SK-N-SH (cell line): ENCODE measurements at regions not wholly inside any gene's neighbourhood (a gene's known extent, or its start where the extent isn't known, plus 50 kb on each side); places are given as distances from the start of the nearest gene placed in this dataset.

Experiments
- CTCF ChIA-PET: fragments of 300-600, 350-600 bp; formaldehyde crosslinking; extraction: SDS; loops from one replicate; lab custom pipeline; 2021; lab: Yijun Ruan, JAX
- POLR2A ChIA-PET: fragments of 350-600 bp; sonication (Branson Sonifier 250); formaldehyde crosslinking; extraction: SDS; loops from one replicate; lab custom pipeline; 2020; ENCODE audit warnings: antibody characterized with exemption, inconsistent platforms; lab: Yijun Ruan, JAX
- DNase-seq: peaks from one replicate; pipeline ENCODE4 v3.0.0; 2012
- H2AFZ ChIP-seq: fragments of 200-600 bp; sonication (generic); 2 replicates; pipeline ENCODE4 v1.8.1; 2016; ENCODE audit warnings: antibody characterized with exemption, mild to moderate bottlenecking, low read depth
- H3F3A ChIP-seq: fragments of 200-600 bp; sonication (generic); replicated peaks from 2 replicates; pipeline ENCODE3; 2016; ENCODE audit warnings: antibody characterized with exemption, mild to moderate bottlenecking; ENCODE audit not compliant: insufficient read depth
- H3K27ac ChIP-seq, 2 experiments: fragments of 200-500 bp in 1 of 2; fragments of 200-600 bp in 1 of 2; sonication (Bioruptor generic) in 1 of 2; sonication (generic), shearing (Covaris generic) in 1 of 2; 2 replicates each; pipeline versions ENCODE4 v1.5.1 to v1.6.1; 2014 to 2016; ENCODE audit warnings: low read depth in 2 of 2, inconsistent platforms in 1 of 2, low read length in 1 of 2, mild to moderate bottlenecking in 1 of 2, mixed read lengths in 1 of 2
- H3K27me3 ChIP-seq: fragments of 200-600 bp; sonication (generic), shearing (Covaris generic); 2 replicates; pipeline ENCODE4 v1.6.1; 2016; ENCODE audit warnings: mixed run types; ENCODE audit not compliant: insufficient read depth
- H3K36me3 ChIP-seq, 2 experiments: fragments of 200-500 bp in 1 of 2; fragments of 200-600 bp in 1 of 2; sonication (Bioruptor generic) in 1 of 2; sonication (generic) in 1 of 2; replicated peaks in 1 of 2; 2 replicates each; pipeline versions ENCODE3 to v1.5.1; 2014 to 2016; ENCODE audit warnings: low read length in 1 of 2, mild to moderate bottlenecking in 1 of 2; ENCODE audit not compliant: insufficient read depth in 2 of 2, control insufficient read depth in 1 of 2
- H3K4me1 ChIP-seq, 2 experiments: fragments of 200-500 bp in 1 of 2; fragments of 200-600 bp in 1 of 2; sonication (Bioruptor generic) in 1 of 2; sonication (generic), shearing (Covaris generic) in 1 of 2; 2 replicates each; pipeline versions ENCODE4 v1.5.1 to v1.6.1; 2014 to 2016; ENCODE audit warnings: low read depth in 1 of 2, low read length in 1 of 2, mixed run types in 1 of 2; ENCODE audit not compliant: insufficient read depth in 2 of 2, control insufficient read depth in 1 of 2
- H3K4me2 ChIP-seq: fragments of 200-600 bp; sonication (generic), shearing (Covaris generic); 2 replicates; pipeline ENCODE4 v1.6.1; 2017; ENCODE audit warnings: mixed run types
- H3K4me3 ChIP-seq, 2 experiments: fragments of 200-500 bp in 1 of 2; fragments of 200-600 bp in 1 of 2; sonication (Bioruptor generic) in 1 of 2; sonication (generic), shearing (Covaris generic) in 1 of 2; 2 replicates each; pipeline versions ENCODE4 v1.5.1 to v1.8.1; 2014 to 2016; ENCODE audit warnings: low read depth in 2 of 2, inconsistent platforms in 1 of 2, low read length in 1 of 2, mild to moderate bottlenecking in 1 of 2, mixed read lengths in 1 of 2, moderate library complexity in 1 of 2
- H3K79me2 ChIP-seq: fragments of 200-600 bp; sonication (generic); 2 replicates; pipeline ENCODE4 v1.8.1; 2017; ENCODE audit warnings: mild to moderate bottlenecking; ENCODE audit not compliant: insufficient read depth
- H3K9ac ChIP-seq: fragments of 200-600 bp; sonication (generic); 2 replicates; pipeline ENCODE4 v1.6.1; 2017; ENCODE audit warnings: mixed run types
- H3K9me2 ChIP-seq: fragments of 200-600 bp; sonication (generic); 2 replicates; pipeline ENCODE4 v1.6.1; 2017; ENCODE audit warnings: mixed run types
- H3K9me3 ChIP-seq: fragments of 200-600 bp; sonication (generic); 2 replicates; pipeline ENCODE4 v1.6.1; 2017; ENCODE audit warnings: mixed run types, mild to moderate bottlenecking, moderate library complexity
- H4K20me1 ChIP-seq: fragments of 200-600 bp; sonication (generic); 2 replicates; pipeline ENCODE4 v1.6.1; 2017; ENCODE audit warnings: mild to moderate bottlenecking, mixed run types; ENCODE audit not compliant: insufficient read depth
- ELF1 ChIP-seq: IDR thresholded peaks from 2 replicates; pipeline ENCODE4 v1.4.0; 2012
- EP300 ChIP-seq, 2 experiments: IDR thresholded peaks; 2 replicates each; pipeline versions ENCODE4 v1.4.0 to v1.6.1; 2012; ENCODE audit warnings: borderline replicate concordance in 1 of 2, low read depth in 1 of 2, low read length in 1 of 2
- EZH2phosphoT487 ChIP-seq: fragments of 200-600 bp; sonication (generic); IDR thresholded peaks from 2 replicates; pipeline ENCODE4 v1.6.1; 2017; ENCODE audit warnings: low read depth, mixed run types, mild to moderate bottlenecking, antibody characterized with exemption, moderate library complexity, borderline replicate concordance
- FOSL2 ChIP-seq: IDR thresholded peaks from 2 replicates; pipeline ENCODE4 v1.4.0; 2012; ENCODE audit warnings: low read depth, mild to moderate bottlenecking, moderate library complexity, borderline replicate concordance
- FOXM1 ChIP-seq: IDR thresholded peaks from 2 replicates; pipeline ENCODE4 v1.4.0; 2012; ENCODE audit warnings: low read depth, mild to moderate bottlenecking
- GABPA ChIP-seq: IDR thresholded peaks from 2 replicates; pipeline ENCODE4 v1.4.0; 2012; ENCODE audit warnings: low read depth, mild to moderate bottlenecking
- MAX ChIP-seq: IDR thresholded peaks from 2 replicates; pipeline ENCODE4 v1.4.0; 2012; ENCODE audit warnings: low read depth
- MEF2A ChIP-seq: IDR thresholded peaks from 2 replicates; pipeline ENCODE4 v1.4.0; 2012; ENCODE audit warnings: low read depth, borderline replicate concordance
- POLR2AphosphoS5 ChIP-seq: IDR thresholded peaks from 2 replicates; pipeline ENCODE4 v1.6.1; 2012; ENCODE audit warnings: low read depth, low read length
- RAD21 ChIP-seq: IDR thresholded peaks from 2 replicates; pipeline ENCODE4 v1.6.1; 2012; ENCODE audit warnings: mild to moderate bottlenecking, low read length
- REST ChIP-seq: IDR thresholded peaks from 2 replicates; pipeline ENCODE4 v1.6.1; 2012; ENCODE audit warnings: mild to moderate bottlenecking, low read depth, low read length, moderate library complexity
- RFX5 ChIP-seq: IDR thresholded peaks from 2 replicates; pipeline ENCODE4 v1.6.1; 2012; ENCODE audit warnings: mild to moderate bottlenecking, improper control_type of control experiment, low read length
- SIN3A ChIP-seq: IDR thresholded peaks from 2 replicates; pipeline ENCODE4 v1.6.1; 2012; ENCODE audit warnings: low read depth, mild to moderate bottlenecking, low read length, moderate library complexity, borderline replicate concordance
- SMC3 ChIP-seq: IDR thresholded peaks from 2 replicates; pipeline ENCODE4 v1.6.1; 2012; ENCODE audit warnings: low read depth, low read length, improper control_type of control experiment
- TAF1 ChIP-seq: IDR thresholded peaks from 2 replicates; pipeline ENCODE4 v1.6.1; 2012; ENCODE audit warnings: low read depth, mild to moderate bottlenecking, low read length, moderate library complexity, borderline replicate concordance
- TCF12 ChIP-seq: IDR thresholded peaks from 2 replicates; pipeline ENCODE4 v1.4.0; 2012
- TEAD4 ChIP-seq: IDR thresholded peaks from 2 replicates; pipeline ENCODE4 v1.4.0; 2012; ENCODE audit warnings: mild to moderate bottlenecking, borderline replicate concordance; ENCODE audit not compliant: insufficient read depth
- USF1 ChIP-seq: IDR thresholded peaks from 2 replicates; pipeline ENCODE4 v1.4.0; 2012; ENCODE audit warnings: low read depth, borderline replicate concordance
- YY1 ChIP-seq: IDR thresholded peaks from 2 replicates; pipeline ENCODE4 v1.4.0; 2012; ENCODE audit warnings: low read depth, mild to moderate bottlenecking
- WGBS: methylation state at CpG from one replicate; pipeline ENCODE4 v1.1.6; 2017; ENCODE audit warnings: low lambda C conversion rate; 5-methylcytosine and 5-hydroxymethylcytosine counted together

GRCh38 chr4:74570095-74570494 is 125.2 kb downstream of the AREG start:
- H3K9ac ChIP-seq, result no peak overlapping the region
- no peaks in the 10 kb centered on the region for H3K36me3 ChIP-seq
- no peaks in the 10 kb centered on the region for H3K4me1 ChIP-seq
- POLR2A ChIA-PET, result no interaction called here
- CTCF ChIA-PET, result interaction anchor here (0.7 kb wide), 1 partner anchor 986 kb away, joined by 3 read pairs; no protein-coding TSS in a partner anchor
- TF ChIP-seq ELF1 (no peak), RAD21 (no peak), EZH2phosphoT487 (no peak), GABPA (no peak), EP300 (IDR thresholded peaks at IDR 0.05; ENCODE audit: borderline replicate concordance in 1 of 2, low read depth in 1 of 2, low read length in 1 of 2) (no peak), SIN3A (no peak), POLR2AphosphoS5 (no peak), SMC3 (no peak), USF1 (no peak), TAF1 (no peak), TEAD4 (no peak), MAX (no peak), FOSL2 (no peak), RFX5 (no peak), TCF12 (no peak), FOXM1 (no peak), MEF2A (no peak), REST (no peak), YY1 (no peak)
- TF ChIP-seq, all 33 proteins: peak for 0
- no peaks in the 10 kb centered on the region for H4K20me1 ChIP-seq
- no peaks in the 10 kb centered on the region for H3F3A ChIP-seq
- DNase-seq, result no peak
- H3K79me2 ChIP-seq, result no peaks in the 10 kb centered on the region
- H3K27ac ChIP-seq, result no peak overlapping the region
- WGBS, result 10% methylated on average over 3 of the region's 3 CpGs
- no peaks in the 10 kb centered on the region for H3K27me3 ChIP-seq
- H3K9me2 ChIP-seq, result no peaks in the 10 kb centered on the region
- no peak overlapping the region for H2AFZ ChIP-seq
- no peak overlapping the region for H3K4me3 ChIP-seq
- H3K4me2 ChIP-seq, result no peak overlapping the region
- H3K9me3 ChIP-seq, result no peaks in the 10 kb centered on the region
